HG03095 (cell line): ENCODE measurements at regions not wholly inside any gene's neighbourhood (a gene's known extent, or its start where the extent isn't known, plus 50 kb on each side); places are given as distances from the start of the nearest gene placed in this dataset.
"Not testable (repeated sequence)": the region's sequence is repeated elsewhere in the genome, so short reads cannot be mapped to it uniquely, and the experiment has no call there.

ENCODE experiments used
- ATAC-seq: cut with Tn5 transposase; IDR thresholded peaks from one replicate; pipeline ENCODE4 v1.9.1; 2021; ENCODE audit warnings: moderate library complexity; ENCODE audit not compliant: unreplicated experiment

- no peak for ATAC-seq
Observed at GRCh38 chr13:79846386-79846785, 365.4 kb downstream of the NDFIP2 start.

- ATAC-seq = no peak
Observed at GRCh38 chr13:79837741-79838450, 356.9 kb downstream of the NDFIP2 start.

- ATAC-seq = not testable (repeated sequence)
Observed at GRCh38 chr13:79836121-79836520, 355.2 kb downstream of the NDFIP2 start.

- ATAC-seq = no peak
Observed at GRCh38 chr13:79834876-79835275, 353.9 kb downstream of the NDFIP2 start.

- no peak for ATAC-seq
Observed at GRCh38 chr13:79833991-79834390, 353.0 kb downstream of the NDFIP2 start.

GRCh38 chr13:79831556-79831955 is 350.6 kb downstream of the NDFIP2 start:
- no peak for ATAC-seq

GRCh38 chr13:79830945-79831344 is 350.0 kb downstream of the NDFIP2 start:
- no peak for ATAC-seq

GRCh38 chr13:79830426-79830825 is 349.5 kb downstream of the NDFIP2 start:
- no peak for ATAC-seq

GRCh38 chr13:79829880-79830279 is 348.9 kb downstream of the NDFIP2 start:
- ATAC-seq = no peak

GRCh38 chr13:79825959-79826358 is 345.0 kb downstream of the NDFIP2 start:
- no peak for ATAC-seq

- ATAC-seq = no peak
Observed at GRCh38 chr13:79815041-79815440, 334.1 kb downstream of the NDFIP2 start.

- peak; percentile 61 for ATAC-seq
Observed at GRCh38 chr13:79812070-79812850, 331.3 kb downstream of the NDFIP2 start.

- no peak for ATAC-seq
Observed at GRCh38 chr13:79811170-79811569, 330.2 kb downstream of the NDFIP2 start.

- ATAC-seq = no peak
Observed at GRCh38 chr13:79810669-79811068, 329.7 kb downstream of the NDFIP2 start.

GRCh38 chr13:79810018-79810417 is 329.1 kb downstream of the NDFIP2 start:
- ATAC-seq = no peak

GRCh38 chr13:79808475-79808874 is 327.5 kb downstream of the NDFIP2 start:
- no peak for ATAC-seq

GRCh38 chr13:79807554-79807953 is 326.6 kb downstream of the NDFIP2 start:
- ATAC-seq = no peak

- ATAC-seq = no peak
Observed at GRCh38 chr13:79806821-79807220, 325.9 kb downstream of the NDFIP2 start.

- no peak for ATAC-seq
Observed at GRCh38 chr13:79805317-79805716, 324.4 kb downstream of the NDFIP2 start.

GRCh38 chr13:79803989-79804388 is 323.0 kb downstream of the NDFIP2 start:
- no peak for ATAC-seq

- no peak for ATAC-seq
Observed at GRCh38 chr13:79803296-79803695, 322.3 kb downstream of the NDFIP2 start.

GRCh38 chr13:79802389-79803085 is 321.6 kb downstream of the NDFIP2 start:
- ATAC-seq = no peak
